HG03460 (cell line): ENCODE measurements at regions not wholly inside any gene's neighbourhood (a gene's known extent, or its start where the extent isn't known, plus 50 kb on each side); places are given as distances from the start of the nearest gene placed in this dataset.

Source experiments
- ATAC-seq: cut with Tn5 transposase; IDR thresholded peaks from one replicate; pipeline ENCODE4 v1.9.1; 2021; ENCODE audit not compliant: unreplicated experiment

GRCh38 chr1:73662526-73662925, 535.5 kb downstream of the LRRIQ3 start:
- no peak for ATAC-seq

- no peak for ATAC-seq
Observed at GRCh38 chr1:73659136-73659535, 538.8 kb downstream of the LRRIQ3 start.

DNA sequence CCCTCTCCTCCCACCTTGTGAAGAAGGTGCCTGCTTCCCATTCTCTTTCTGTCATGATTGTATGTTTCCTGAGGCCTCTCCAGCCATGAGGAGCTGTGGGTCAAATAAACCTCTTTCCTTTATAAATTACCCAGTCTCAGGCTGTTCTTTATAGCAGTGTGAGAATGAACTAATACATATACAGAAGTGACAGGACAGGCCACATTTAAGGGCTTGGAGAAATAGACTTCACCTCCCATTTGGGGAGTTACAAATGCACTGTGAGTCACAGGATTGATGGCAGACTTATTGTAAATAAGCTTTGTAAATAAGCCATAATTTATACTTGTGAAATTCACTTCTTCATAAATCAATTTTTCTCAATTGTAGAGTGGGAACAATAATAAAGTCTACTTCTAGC, 543.3 kb downstream of the LRRIQ3 start:
- ATAC-seq, result no peak

GRCh38 chr1:73644198-73644597, 553.8 kb downstream of the LRRIQ3 start:
- no peak for ATAC-seq

DNA sequence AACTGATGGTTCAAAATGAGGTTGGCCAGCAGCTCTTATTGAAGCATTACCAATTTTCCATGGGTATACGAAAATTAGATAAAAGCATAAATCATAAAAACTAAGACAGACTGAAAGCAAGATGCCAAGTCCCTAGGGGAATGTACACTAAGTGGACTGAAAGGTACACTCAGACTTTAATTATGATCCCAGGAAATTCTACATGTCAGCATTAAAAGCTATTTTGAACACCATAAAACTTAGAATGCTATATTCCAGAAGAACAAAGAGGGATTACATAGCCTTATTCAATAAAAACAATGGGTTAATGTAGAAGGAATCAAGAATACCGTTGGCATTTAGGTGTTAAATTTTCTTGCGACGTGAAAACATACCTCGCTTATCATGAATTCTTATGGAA, 558.5 kb downstream of the LRRIQ3 start:
- ATAC-seq, result no peak

DNA sequence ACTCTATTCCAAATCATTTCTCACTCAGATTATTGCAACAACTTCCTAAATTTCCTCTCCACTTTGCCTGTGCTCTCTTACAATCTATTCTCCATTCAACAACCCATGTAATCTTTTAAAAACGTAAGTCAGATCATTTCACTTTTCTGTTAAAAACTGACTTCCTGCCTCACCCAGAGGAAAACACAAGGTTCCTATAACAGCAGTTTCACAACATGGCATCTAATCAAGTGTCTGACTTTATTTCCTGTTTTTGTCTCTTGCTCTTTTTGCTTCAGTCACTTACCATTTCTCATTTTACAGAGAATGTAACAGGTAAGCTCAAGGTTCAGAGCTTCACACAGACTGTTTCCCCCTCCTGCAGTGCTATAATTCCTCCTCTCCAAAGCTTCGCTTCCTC, 560.7 kb downstream of the LRRIQ3 start:
- no peak for ATAC-seq

DNA sequence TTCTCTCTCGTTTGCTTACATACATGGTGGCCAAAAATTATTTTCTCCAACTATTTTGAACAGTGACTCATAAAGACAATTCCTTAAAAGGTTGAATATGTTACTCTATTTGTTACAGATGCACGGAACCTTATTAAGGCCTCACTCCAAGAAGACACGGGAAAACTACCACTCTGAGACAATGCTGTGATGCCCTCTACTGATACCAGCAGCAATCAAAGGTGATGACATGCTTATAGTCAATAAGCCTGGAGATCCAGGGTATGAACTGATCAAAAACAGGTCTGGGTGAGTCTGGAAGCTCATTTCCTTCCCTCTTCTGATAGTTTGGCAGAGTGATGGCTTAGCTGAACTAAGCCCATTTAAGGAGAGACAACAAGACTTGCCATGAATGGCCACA, 563.0 kb downstream of the LRRIQ3 start:
- ATAC-seq, result no peak

DNA sequence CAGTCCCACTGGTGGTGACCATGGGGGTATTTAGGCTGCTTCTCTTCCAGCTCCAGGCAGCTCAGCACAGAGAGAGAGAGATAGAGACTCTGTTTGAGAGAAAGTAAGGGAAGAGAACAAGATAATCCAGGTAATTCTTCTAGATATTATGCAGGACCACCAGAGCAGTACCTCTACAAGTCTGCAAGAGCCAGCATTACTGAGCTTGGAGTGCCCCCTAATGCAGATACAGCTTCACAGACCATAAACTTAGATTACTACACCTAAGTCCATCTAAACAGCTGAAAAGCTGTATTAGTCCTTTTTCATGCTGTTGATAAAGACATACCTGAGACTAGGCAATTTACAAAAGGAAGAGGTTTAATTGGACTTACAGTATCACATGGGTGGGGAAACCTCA, 570.3 kb downstream of the LRRIQ3 start:
- no peak for ATAC-seq

GRCh38 chr1:73626326-73626725, 571.6 kb downstream of the LRRIQ3 start:
- no peak for ATAC-seq

DNA sequence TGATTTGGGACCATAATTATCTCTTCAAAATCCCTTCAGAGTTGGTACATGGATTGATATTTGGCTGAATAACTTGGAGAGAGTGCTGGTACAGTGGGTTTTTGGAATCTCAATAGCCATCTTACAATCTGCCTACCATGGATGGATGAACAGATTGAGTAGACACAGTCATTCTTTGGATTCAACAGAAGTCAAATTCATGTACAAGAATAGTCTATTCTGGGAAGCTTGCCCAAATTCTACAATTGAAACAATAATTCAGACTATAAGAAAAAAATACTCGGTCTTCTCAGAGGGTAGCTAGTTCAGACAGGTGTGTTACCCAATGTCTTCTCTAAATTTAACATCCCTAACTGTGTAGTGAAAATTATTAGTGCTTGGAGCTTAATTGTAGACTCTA, 574.0 kb downstream of the LRRIQ3 start:
- no peak for ATAC-seq

GRCh38 chr1:73617145-73617544, 580.8 kb downstream of the LRRIQ3 start:
- no peak for ATAC-seq

- ATAC-seq, result no peak
Observed at GRCh38 chr1:73611681-73612080, 586.3 kb downstream of the LRRIQ3 start.

DNA sequence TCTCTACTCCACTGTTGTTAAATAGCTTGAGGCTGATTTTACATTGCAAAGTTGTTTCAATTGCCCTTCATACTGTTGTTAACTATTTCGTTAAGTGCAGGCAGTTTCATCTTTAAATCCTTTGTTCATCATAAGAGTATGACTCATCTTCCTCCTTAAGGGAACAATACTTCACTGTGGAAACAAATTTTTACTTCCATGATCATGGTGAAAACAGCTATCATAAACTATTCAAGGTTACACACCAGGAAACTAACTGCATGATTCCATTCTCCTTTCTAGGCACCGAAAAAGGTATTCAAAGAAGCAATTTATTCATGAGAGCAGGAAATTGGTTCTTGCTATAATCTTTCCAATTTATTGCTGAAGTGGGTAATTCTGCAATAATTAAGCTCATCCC, 593.2 kb downstream of the LRRIQ3 start:
- ATAC-seq, result no peak

DNA sequence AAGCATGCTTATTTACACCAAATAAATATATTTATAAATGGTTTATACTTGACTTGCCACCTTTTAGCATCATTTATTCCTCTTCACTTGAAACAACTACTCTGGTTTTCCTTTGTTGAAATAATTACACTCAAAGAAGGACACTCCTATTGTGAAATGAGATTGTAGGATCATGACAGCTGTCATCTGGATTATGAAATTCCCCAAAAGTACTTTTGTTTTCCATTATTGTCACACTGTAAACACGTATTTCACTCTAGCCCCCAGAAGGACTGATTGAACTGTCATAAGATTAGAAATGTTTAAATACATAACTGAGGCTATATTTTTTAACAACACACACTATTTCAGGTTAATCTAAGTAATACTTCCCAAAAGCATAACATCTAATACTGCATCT, 593.8 kb downstream of the LRRIQ3 start:
- ATAC-seq, result no peak

- ATAC-seq, result no peak
Observed at GRCh38 chr1:73593804-73594203, 604.2 kb downstream of the LRRIQ3 start.

DNA sequence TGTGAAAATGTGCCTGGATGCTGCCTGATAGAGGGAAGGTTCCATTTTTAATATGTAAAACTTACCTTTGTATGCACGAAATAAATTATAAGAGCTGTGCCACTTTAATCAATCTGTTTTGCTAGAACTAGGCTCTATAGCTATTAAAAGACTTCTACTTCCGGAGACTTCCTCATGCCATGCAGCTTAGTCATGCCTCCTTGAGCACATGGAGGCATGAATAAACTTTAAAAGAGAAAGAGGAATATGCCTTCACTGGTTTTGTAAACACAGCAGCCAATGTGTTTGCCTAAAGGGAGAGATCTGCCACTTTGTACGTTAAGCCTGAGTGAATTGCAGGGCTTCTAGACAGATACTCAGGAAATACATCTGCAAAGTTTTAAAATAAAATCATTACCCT, 604.6 kb downstream of the LRRIQ3 start:
- no peak for ATAC-seq

DNA sequence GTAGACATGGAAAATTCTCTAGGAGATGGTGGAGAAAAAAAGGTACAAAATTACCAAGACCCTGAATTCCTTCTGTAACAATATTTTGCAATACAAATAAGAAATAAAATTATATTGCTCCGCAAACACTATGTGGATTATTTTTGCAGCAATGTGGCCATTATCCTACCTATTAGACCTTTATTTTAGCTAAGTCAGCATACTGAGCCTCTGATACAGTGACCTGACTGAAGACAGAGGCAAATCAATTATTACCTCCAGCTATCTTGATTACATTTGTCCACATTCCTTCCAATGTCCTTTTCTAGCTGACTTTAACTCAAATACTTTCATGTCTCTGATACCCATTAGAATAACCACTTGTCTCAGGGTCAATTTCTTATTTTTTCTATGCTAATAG, 610.9 kb downstream of the LRRIQ3 start:
- no peak for ATAC-seq

DNA sequence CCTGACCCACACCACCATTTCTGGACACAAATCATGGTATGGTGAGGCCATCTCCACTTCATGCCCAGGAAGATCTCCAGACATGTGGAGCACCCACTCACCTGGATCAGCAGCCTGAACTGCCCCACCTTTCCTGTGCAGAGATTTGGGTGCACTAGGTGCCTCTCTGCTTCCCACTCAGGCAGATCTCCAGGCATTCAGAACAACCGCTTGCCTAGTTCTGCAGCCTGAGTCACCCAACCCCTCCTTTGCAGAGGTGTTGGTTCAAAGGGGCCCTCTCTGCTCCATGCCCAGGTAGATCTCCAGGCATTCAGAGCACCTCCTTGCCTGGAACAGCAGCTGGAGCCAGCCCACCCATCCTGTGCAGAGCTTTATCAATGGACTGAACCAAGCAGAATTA, 620.8 kb downstream of the LRRIQ3 start:
- no peak for ATAC-seq

DNA sequence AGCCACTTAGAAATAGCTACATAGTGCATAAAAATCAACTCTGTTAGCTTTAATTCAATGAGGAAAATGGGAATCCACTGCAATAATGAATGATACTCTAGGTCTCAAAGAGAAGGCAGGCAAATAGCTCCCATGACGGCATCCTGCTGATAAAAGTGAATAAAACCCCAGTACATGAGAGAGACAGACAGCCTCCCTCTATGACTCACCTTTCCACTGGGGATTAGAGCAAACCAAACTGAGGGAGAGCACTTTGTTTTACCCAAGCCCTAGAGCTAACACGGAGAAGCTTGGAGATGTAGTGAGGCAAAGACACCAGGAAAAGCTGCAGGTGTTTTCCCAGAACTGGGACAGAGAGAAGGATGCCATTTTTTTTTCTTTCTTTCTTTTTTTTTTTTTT, 621.9 kb downstream of the LRRIQ3 start:
- ATAC-seq, result no peak

- ATAC-seq, result no peak
Observed at GRCh38 chr1:73564294-73564693, 633.7 kb downstream of the LRRIQ3 start.

- no peak for ATAC-seq
Observed at GRCh38 chr1:73556270-73556669, 641.7 kb downstream of the LRRIQ3 start.

- ATAC-seq, result no peak
Observed at GRCh38 chr1:73537400-73537799, 660.6 kb downstream of the LRRIQ3 start.

DNA sequence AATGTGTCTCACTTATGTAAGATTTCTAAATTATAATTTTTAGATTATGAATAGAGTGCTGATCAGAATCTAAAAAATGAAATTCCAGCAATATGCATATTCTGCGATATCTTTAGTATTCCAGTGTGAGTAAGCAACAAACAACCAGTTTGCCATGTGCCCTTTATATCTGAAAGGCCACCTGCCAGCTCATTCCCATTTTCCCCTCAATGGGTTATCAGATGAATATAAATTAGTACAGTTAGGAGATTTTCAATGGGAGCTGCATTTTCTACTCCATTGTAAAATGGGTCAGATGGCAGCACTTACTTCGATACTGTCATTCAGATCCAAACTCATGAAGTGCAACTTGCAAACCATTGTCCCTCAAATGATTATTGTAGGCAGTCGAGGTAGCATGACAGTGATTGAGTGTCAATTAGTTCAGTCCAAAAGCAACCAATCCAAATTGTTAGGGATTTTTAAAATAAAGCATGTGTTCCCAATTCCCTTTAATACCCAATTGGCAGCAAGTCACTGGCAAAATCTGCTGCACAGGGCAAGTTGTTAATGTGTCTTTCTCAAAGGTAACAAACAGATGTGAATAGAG, 680.3 kb downstream of the LRRIQ3 start:
- ATAC-seq, result no peak

DNA sequence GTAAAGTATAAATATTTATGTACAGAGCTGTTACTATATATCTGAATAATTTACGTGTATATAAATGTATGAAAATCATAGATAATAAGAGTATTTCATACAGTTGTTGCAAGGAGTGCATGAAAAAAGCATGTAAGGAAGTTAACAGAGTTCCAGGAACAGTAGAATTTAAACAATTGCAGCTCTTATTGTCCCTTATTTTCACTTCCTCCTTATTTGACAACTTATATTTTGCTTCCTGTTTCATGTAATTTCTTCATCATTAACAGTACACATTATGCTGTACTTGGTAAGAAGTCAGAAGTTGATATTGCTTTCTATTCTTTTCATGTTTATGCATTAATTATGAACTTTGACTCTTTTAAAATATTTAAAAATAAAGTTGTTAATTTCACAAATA, 681.5 kb downstream of the LRRIQ3 start:
- no peak for ATAC-seq
